ENCODE measurements at regions not wholly inside any gene's neighbourhood (a gene's known extent, or its start where the extent isn't known, plus 50 kb on each side); places are given as distances from the start of the nearest gene placed in this dataset.

- no peak for DNase-seq
Observed at GRCh38 chr3:117695871-117696645, 986.5 kb downstream of the TUSC7 start.

DNA sequence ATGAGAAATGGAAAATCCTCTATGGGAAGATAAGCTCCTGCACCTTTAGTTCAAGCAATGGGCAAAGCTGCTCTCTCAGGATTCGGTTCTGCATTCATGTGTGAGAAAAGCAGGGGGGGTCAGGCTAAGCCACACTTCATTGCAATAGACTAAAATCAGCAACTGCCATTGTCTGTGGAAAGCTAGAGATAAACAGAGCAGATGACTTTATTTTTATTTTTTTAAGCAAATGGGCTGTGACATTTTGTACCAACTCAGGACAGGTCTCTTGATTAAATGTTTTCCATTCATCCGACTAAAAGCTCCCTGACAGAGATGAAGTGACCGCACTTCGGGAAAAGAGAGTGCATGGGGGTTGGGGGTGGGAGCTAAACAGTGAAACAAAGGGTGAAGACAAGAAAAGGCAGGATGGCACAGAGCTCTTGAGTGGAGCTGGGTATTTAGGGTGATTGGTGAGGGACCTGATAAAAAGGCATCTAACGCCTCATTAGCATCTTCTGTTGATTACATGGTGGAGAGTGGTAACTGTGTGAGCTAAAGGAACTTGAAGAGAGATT, 987.4 kb downstream of the TUSC7 start:
- no peak for DNase-seq

DNA sequence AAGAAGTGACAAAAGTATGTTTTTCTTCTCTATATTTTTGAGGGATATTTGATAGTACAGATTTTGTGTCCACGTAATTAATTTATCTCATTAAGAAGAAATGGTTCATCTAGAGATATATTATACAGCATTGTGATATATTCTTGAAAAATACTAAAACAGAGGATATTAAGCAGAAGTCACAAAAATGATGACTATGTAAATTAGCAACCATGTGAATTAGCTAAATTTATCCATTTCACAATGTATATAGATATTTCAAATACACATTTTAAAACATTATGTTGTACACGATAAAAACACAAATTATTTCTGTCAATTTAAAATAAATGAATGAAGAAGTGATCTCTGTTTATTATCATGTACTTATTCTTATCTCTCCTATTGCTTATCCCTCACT, 989.5 kb downstream of the TUSC7 start:
- no peak for DNase-seq

DNA sequence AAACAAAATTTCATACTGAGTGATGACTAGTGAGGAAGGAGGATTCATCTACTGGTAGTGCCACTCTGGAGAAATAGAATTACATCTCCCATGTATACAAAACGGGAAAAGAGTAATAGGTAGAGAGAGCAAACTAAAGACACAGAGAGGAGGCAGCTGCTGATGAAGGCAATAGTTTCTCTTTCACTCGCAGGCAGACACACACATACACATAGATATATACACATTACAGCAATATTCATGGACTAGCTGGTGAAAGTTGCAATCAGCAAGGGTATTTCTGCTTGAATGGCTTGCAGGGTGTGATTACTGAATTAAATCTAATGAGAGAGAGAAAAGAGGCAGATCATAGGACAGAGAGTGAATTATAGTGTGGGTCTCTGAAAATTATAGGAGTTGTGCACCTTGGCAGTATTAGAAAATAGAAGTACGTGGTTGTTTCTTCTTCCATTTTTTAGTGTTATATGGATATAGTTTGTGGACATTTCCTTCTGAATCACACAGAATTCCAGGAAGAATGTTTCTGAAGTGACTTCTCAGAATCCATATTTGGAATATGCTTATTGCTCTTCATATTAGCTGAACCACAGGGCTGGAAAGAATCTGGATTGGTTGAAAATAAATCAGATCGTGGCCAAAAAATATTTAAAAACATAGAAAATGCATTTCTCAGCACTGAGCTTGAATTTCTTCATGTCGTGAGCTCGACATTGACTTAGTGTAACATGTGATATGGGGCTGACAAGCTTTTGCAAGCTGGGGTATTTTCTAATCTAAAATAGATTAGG, 991.2 kb downstream of the TUSC7 start:
- no peak for DNase-seq

GRCh38 chr3:117705011-117705410, 995.4 kb downstream of the TUSC7 start:
- DNase-seq, result no peak

DNA sequence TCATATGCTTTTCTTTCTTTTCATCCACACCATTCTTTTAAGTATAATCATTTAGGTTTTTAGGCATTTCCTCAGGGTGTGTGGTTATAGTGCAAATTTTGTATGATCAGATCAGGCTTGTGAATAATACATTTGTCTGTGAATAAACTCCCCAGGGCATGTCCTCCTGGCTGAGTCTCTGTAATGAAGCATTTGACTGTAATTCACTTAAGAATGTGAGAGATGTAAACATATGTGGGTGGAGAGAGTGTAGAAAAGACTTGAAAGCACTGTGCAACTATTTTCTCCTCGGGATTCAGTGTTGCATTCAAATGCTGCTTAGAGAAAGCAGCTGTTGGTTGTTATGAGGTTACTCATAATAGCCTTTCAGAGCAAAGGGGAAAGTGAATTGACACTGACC, 996.5 kb downstream of the TUSC7 start:
- no peak for DNase-seq

DNA sequence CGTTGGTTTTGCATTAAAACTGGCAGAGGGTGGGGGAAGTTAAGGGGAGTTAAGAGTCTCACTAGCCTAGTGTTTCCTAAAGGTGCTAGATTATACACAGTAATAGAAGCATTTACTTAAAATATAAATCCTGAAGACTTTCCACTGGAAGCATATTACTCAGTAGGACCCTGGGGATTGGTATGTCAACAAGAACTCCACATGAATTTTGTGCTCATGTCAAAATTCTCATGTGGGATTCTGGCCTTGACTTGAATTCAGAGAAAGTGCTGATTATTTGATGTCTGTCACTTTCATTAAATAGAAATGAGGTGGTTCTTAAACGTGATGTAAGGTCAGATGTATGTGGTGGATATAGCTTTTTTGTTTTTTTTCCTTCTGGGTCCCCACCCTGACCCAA, 997.2 kb downstream of the TUSC7 start:
- DNase-seq, result no peak

- no peak for DNase-seq
Observed at GRCh38 chr3:117708601-117709000, 999.0 kb downstream of the TUSC7 start.

DNA sequence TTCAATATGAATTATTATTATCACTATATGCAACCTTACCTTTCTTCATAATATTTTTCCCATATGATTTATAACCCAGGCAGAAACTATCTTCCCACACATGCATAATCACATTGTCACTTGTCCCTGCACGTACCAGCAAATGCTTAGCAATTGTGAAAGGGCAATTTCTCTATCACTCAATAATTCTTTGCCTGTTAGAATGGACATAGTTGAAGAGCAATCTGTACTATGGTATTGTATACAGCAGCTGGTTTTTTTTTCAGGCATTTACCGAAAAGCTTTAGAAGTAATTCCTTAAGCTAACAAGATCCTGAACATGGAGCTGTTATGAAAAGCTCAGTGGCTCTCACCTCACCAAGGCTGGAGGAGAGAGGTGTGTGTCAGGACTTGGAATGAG, 999.5 kb downstream of the TUSC7 start:
- no peak for DNase-seq

- DNase-seq, result no peak
Observed at GRCh38 chr3:117710501-117710900, 1000.9 kb downstream of the TUSC7 start.

DNA sequence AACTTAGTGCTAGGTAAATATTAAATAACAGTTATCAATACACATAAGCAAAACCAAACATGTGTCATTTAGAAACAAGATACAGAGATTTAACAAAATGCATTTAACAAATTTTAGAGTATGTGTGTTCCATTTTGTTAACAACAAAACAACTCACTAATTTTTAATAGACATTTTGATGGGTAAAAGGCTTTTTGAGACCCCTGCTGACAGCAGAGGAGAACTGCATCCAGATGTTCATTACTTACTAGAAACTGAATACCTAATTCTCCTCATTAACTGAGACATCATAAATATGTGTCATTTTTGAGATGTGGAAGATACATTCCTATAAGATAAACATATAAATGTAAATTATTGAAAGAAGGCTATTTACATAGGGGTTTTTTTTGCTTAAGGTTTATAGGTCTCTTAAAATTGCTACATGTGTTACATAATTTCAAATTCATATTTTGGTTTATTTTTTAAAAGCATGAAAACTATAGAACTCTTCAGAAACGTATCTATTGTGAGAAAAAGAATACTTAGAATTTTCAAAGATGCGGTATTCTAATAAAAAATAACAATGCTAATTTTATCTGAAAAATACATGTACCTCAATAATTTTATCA, 1009.8 kb downstream of the TUSC7 start:
- DNase-seq, result no peak

GRCh38 chr3:117721866-117722265, 1012.3 kb downstream of the TUSC7 start:
- no peak for DNase-seq

- DNase-seq, result no peak
Observed at GRCh38 chr3:117722856-117723255, 1013.3 kb downstream of the TUSC7 start.

GRCh38 chr3:117723825-117724224, 1014.2 kb downstream of the TUSC7 start:
- DNase-seq, result no peak

- DNase-seq, result no peak
Observed at GRCh38 chr3:117725314-117725713, 1015.7 kb downstream of the TUSC7 start.

DNA sequence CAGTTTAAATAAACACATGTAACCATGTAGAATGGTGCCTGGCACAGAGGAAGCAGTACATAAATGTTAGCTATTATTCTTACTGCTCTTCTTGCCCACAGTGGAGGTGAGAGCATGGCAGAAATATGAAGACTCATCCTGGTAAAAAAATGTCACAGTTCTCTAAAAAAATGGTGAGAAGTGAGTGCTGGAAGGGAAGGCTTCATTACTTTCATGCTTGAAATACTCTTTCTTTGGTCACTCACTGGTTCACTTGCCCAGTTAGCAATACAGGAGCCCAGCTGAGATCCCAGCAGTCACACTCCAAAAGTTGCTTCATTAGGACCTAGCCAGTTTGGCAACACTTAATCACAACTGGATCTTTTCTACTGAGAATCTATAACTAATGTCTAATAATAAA, 1017.2 kb downstream of the TUSC7 start:
- DNase-seq, result no peak

GRCh38 chr3:117728226-117728625, 1018.6 kb downstream of the TUSC7 start:
- DNase-seq, result no peak

DNA sequence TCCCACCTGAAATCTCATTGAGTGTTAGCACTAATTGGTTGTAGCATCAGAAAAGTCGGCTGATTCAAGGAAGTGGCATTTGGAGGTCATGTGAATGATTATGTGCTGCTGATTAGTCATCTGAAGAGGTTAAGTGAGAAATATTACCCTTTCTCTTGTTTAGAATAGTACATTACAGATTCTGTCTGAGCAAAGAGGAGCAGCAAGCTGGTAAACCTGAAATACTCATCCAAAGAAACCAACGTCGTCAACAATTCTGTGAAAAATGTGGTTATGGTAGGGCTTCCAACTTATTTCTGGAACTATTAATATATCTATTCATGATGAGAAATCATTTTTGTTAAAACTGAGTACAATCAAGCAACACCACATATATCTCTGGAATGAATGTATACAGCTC, 1024.9 kb downstream of the TUSC7 start:
- no peak for DNase-seq

DNA sequence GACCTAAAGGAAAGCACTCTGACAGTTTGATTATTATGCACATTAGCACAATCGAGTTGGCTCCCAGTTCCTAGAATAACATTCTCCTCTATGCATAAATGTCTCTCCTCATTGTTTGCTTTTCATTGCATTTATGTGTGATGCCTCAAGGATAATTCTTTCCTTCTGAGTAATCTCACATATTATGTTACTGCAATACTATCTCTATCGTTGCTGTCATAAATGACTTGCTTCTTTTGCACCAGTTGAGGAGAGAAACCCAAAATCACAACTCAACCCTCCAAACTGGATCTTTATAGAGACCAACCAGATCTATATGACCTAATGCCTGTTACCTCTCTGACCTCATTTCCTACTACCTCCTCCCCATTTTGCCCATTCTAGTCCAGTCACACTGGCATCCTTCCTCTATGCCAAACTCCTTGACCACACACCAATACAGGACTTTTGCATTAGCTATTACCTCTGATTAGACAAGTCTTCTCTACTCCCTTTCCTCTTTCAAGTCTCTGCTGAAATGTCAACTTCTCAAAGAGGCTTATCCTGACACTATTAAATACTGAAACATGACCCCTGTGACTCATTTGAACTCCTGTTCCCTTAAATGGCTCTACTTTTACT, 1026.0 kb downstream of the TUSC7 start:
- DNase-seq, result no peak

DNA sequence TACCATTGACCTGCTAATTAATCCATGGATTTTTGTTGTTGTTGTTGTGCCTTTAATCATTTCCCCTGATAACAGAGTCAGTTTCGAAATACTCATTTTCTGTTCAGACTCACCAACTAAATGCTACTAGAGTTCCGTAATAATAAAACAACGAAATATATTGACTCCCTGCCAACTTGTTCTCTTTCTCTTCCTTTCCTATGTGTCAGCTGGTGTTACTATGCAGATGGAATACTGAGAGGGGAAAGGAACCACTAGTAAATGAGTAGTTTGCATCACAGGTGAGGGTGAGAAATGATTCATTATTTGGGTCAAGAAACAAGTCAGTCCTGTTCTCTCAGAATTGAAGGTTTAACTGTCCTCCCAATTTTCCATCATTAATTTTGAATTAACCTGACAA, 1027.3 kb downstream of the TUSC7 start:
- no peak for DNase-seq

DNA sequence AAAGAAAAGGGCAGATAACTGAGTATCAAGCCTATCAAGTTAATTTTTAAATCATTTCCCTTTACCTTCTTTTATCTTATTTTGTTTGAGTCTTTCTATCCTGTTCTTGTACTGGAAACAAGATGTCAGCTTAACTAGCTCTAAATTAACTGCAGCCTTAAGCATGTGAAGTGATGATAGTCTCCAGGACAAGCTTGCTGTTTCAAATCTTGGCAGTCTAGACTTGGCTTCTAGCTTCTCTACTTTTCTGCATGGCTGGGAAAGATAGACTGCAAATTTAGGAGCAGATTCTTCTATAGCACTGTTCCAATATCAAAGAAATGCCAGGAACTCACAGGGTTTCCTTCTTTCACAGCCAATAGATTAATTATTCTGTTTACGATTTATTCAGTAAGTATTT, 1034.4 kb downstream of the TUSC7 start:
- DNase-seq, result no peak

GRCh38 chr3:117744935-117745334, 1035.4 kb downstream of the TUSC7 start:
- DNase-seq, result no peak

- DNase-seq, result no peak
Observed at GRCh38 chr3:117745516-117745915, 1035.9 kb downstream of the TUSC7 start.
